AG04450 (cell line): ENCODE measurements at regions not wholly inside any gene's neighbourhood (a gene's known extent, or its start where the extent isn't known, plus 50 kb on each side); places are given as distances from the start of the nearest gene placed in this dataset.
A peak's percentile ranks its signal among the peaks of the same experiment; 100 is the strongest.
"Not testable (repeated sequence)": the region's sequence is repeated elsewhere in the genome, so short reads cannot be mapped to it uniquely, and the experiment has no call there.

Experiments
- CTCF ChIA-PET: fragments of 300-600, 350-600 bp; formaldehyde crosslinking; extraction: SDS; loops from one replicate; lab custom pipeline; 2022; ENCODE audit warnings: antibody characterized with exemption, inconsistent platforms; lab: Charles Lee
- POLR2A ChIA-PET: fragments of 350-600 bp; formaldehyde crosslinking; extraction: SDS; loops from one replicate; lab custom pipeline; 2021; ENCODE audit warnings: antibody characterized with exemption, inconsistent platforms; lab: Yijun Ruan, JAX
- DNase-seq: peaks from one replicate; pipeline ENCODE4 v3.0.0-alpha.2; 2011; ENCODE audit warnings: low read depth, low spot score
- H3K27ac ChIP-seq: one replicate; pipeline ENCODE4 v1.5.1; 2012; ENCODE audit warnings: low read depth, low read length, control low read depth
- H3K27me3 ChIP-seq: one replicate; pipeline ENCODE4 v1.6.0; 2012; ENCODE audit warnings: low read length; ENCODE audit not compliant: control insufficient read depth, insufficient read depth
- H3K4me3 ChIP-seq: 2 replicates; pipeline ENCODE4 v1.5.1; 2011; ENCODE audit warnings: mild to moderate bottlenecking, low read depth, low read length, control low read depth
- H3K9me3 ChIP-seq: 2 replicates; pipeline ENCODE4 v1.5.1; 2012; ENCODE audit warnings: low read length; ENCODE audit not compliant: control insufficient read depth, insufficient read depth
- TF ChIP-seq, protein P1 (sequence below): IDR thresholded peaks from 2 replicates; pipeline ENCODE4 v1.5.1; 2011; ENCODE audit warnings: low read depth, low read length, control low read depth, inconsistent platforms

GRCh38 chr3:193031911-193032310 lies 114.3 kb upstream of the MB21D2 start:
- CTCF ChIA-PET: interaction anchor here (0.9 to 2.6 kb wide), 3 partner anchors 9 to 219 kb away, joined by 4 to 17 read pairs (median 8); no protein-coding TSS in a partner anchor

DNA sequence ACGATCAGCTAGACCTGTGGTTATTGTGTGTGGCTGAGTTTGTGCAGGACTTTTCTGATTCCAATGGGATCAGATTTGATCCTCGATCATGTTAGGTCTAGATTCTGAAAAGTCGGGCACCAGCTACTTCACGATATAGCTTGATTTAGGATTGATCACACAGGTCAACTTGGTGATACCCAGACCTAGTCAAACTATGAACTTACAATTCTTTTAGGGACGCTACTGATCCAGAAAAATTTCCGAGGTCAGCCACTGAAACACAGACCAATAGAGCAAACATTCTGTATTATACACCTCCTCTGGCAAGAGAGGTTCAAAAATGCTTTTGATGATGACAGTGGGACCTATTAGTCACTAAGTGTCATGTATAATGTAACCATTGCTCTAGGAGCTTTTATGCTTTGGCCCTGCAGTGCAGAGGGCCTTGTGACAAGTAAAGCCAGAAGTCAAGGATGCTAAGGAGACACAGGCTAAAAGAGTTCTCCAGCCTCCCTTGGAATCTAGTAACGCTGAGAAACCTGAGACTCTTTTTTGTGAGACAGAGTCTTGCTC lies 115.6 kb upstream of the MB21D2 start:
- peak overlapping the region; percentile 11 for H3K27ac ChIP-seq
- H3K4me3 ChIP-seq: no peak overlapping the region
- no peak for DNase-seq
- POLR2A ChIA-PET: no interaction called here
- TF ChIP-seq, protein P1, sequence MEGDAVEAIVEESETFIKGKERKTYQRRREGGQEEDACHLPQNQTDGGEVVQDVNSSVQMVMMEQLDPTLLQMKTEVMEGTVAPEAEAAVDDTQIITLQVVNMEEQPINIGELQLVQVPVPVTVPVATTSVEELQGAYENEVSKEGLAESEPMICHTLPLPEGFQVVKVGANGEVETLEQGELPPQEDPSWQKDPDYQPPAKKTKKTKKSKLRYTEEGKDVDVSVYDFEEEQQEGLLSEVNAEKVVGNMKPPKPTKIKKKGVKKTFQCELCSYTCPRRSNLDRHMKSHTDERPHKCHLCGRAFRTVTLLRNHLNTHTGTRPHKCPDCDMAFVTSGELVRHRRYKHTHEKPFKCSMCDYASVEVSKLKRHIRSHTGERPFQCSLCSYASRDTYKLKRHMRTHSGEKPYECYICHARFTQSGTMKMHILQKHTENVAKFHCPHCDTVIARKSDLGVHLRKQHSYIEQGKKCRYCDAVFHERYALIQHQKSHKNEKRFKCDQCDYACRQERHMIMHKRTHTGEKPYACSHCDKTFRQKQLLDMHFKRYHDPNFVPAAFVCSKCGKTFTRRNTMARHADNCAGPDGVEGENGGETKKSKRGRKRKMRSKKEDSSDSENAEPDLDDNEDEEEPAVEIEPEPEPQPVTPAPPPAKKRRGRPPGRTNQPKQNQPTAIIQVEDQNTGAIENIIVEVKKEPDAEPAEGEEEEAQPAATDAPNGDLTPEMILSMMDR: no peak
- CTCF ChIA-PET: interaction anchor here (1.2 to 2.6 kb wide), 3 partner anchors 8 to 220 kb away, joined by 5 to 17 read pairs (median 8); no protein-coding TSS in a partner anchor
- H3K27me3 ChIP-seq: peaks cover 5% of the 10 kb centered on the region
- H3K9me3 ChIP-seq: no peaks in the 10 kb centered on the region

More at GRCh38 chr3:193031911-193032310, 114.3 kb upstream of the MB21D2 start:
- Histone ChIP-seq H3K27ac (no peak overlapping the region), H3K4me3 (no peak overlapping the region), H3K9me3 (no peaks in the 10 kb centered on the region), H3K27me3 (peaks cover 5% of the 10 kb centered on the region)
- TF ChIP-seq, protein P1: no peak
- DNase-seq: no peak
- POLR2A ChIA-PET: no interaction called here

GRCh38 chr3:193037828-193038227 lies 120.2 kb upstream of the MB21D2 start:
- CTCF ChIA-PET: interaction anchor here (10.0 kb wide), 1 partner anchor 223 kb away, joined by 637 read pairs; no protein-coding TSS in a partner anchor
- H3K4me3 ChIP-seq, POLR2A ChIA-PET, H3K27me3 ChIP-seq, H3K9me3 ChIP-seq, H3K27ac ChIP-seq, DNase-seq: not testable (repeated sequence)

DNA sequence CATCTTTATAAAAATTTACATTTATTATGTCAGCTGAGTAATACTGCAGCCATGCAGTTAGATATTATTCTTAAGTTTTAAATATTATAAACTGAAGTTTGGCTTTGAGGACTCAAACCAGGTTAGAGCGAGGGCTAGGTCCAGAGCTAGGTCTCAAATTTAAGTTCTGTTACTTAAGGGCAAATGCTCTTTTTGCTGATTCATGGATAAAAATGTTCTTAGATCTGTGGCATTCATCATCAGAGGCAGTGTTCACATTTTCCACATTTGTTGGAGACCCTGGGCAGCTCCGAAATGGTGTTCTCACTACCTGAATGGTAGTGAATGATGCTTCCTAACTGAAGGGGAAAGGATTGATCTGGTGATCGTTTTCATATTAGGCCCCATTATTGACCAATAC lies 121.4 kb upstream of the MB21D2 start:
- no peak for DNase-seq
- Histone ChIP-seq H3K9me3 (no peaks in the 10 kb centered on the region), H3K27ac (no peak overlapping the region), H3K27me3 (peaks cover 2% of the 10 kb centered on the region), H3K4me3 (no peak overlapping the region)
- ChIA-PET POLR2A (no interaction called here), CTCF (interaction anchor here (2.0 to 10.0 kb wide), 2 partner anchors 14 to 224 kb away, joined by 6 to 637 read pairs; no protein-coding TSS in a partner anchor)
- TF ChIP-seq, protein P1: no peak

GRCh38 chr3:193040836-193041672 lies 123.4 kb upstream of the MB21D2 start:
- no peak overlapping the region for H3K4me3 ChIP-seq
- CTCF ChIA-PET: interaction anchor here (0.6 to 10.0 kb wide), 49 partner anchors 9 to 552 kb away, joined by 3 to 637 read pairs (median 5); no protein-coding TSS in a partner anchor

More at GRCh38 chr3:193040836-193041672, 123.4 kb upstream of the MB21D2 start:
- POLR2A ChIA-PET: interaction anchor here (1.4 kb wide), 1 partner anchor 123 kb away, joined by 4 read pairs; the partner anchor contains the start of gene MB21D2
- Histone ChIP-seq H3K9me3 (no peaks in the 10 kb centered on the region), H3K27me3 (peaks cover 4% of the 10 kb centered on the region), H3K27ac (no peak overlapping the region)
- peak; percentile 13 for DNase-seq
- TF ChIP-seq, protein P1: peak; percentile 59
